IMR-90 (cell line): ENCODE measurements at regions not wholly inside any gene's neighbourhood (a gene's known extent, or its start where the extent isn't known, plus 50 kb on each side); places are given as distances from the start of the nearest gene placed in this dataset.
"Not testable (repeated sequence)": the region's sequence is repeated elsewhere in the genome, so short reads cannot be mapped to it uniquely, and the experiment has no call there.

Source experiments
- ATAC-seq: fragments of 200-7000 bp; cut with Tn5 transposase; 2 replicates; pipeline ENCODE4 v1.9.1; 2020; ENCODE audit warnings: low read depth, mild to moderate bottlenecking, moderate library complexity
- BruUV-seq: library from RNA; stranded (reverse); fragments of 400-500 nt; replicated peaks from 2 replicates; lab custom pipeline; 2021; lab: Mats Ljungman, UMichigan
- CTCF ChIA-PET: fragments of 300-600 bp; formaldehyde crosslinking; extraction: SDS; loops from one replicate; lab custom pipeline; 2021; ENCODE audit warnings: antibody characterized with exemption; lab: Yijun Ruan, JAX
- POLR2A ChIA-PET: fragments of 300-600 bp; sonication (Branson Sonifier 250); formaldehyde crosslinking; loops from one replicate; lab custom pipeline; 2022; ENCODE audit warnings: antibody characterized with exemption; ENCODE audit not compliant: unreplicated experiment; lab: Charles Lee
- DNase-seq: peaks from one replicate; pipeline ENCODE4 v3.0.0; 2013
- H2AFZ ChIP-seq: replicated peaks from 2 replicates; pipeline ENCODE3; 2013; ENCODE audit warnings: low read length, mild to moderate bottlenecking; ENCODE audit not compliant: poor library complexity
- H2AK5ac ChIP-seq: 2 replicates; pipeline ENCODE4 v1.6.1; 2013; ENCODE audit warnings: low read depth, low read length, inconsistent platforms
- H2AK9ac ChIP-seq: replicated peaks from 2 replicates; pipeline ENCODE3; 2013; ENCODE audit warnings: mild to moderate bottlenecking, low read depth, low read length, moderate library complexity; ENCODE audit not compliant: poor library complexity
- H2BK120ac ChIP-seq: 2 replicates; pipeline ENCODE4 v1.6.1; 2013; ENCODE audit warnings: low read depth, low read length, inconsistent platforms
- H2BK15ac ChIP-seq: 3 replicates; pipeline ENCODE4 v1.6.1; 2013; ENCODE audit warnings: low read depth, low read length, inconsistent platforms
- H2BK20ac ChIP-seq: 2 replicates; pipeline ENCODE4 v1.6.1; 2013; ENCODE audit warnings: low read depth, mild to moderate bottlenecking, inconsistent platforms, low read length, moderate library complexity
- H2BK5ac ChIP-seq: 2 replicates; pipeline ENCODE4 v1.6.1; 2013; ENCODE audit warnings: mild to moderate bottlenecking, low read depth, low read length, inconsistent platforms; ENCODE audit not compliant: poor library complexity, severe bottlenecking
- H3K14ac ChIP-seq: replicated peaks from 2 replicates; pipeline ENCODE4 v1.6.1; 2013; ENCODE audit warnings: low read depth, low read length, inconsistent platforms
- H3K18ac ChIP-seq: 2 replicates; pipeline ENCODE4 v1.6.1; 2013; ENCODE audit warnings: low read depth, low read length, control low read depth
- H3K23ac ChIP-seq: 2 replicates; pipeline ENCODE4 v1.6.1; 2013; ENCODE audit warnings: low read depth, low read length, inconsistent platforms
- H3K27ac ChIP-seq: 2 replicates; pipeline ENCODE4 v1.5.1; 2013; ENCODE audit warnings: mild to moderate bottlenecking, control low read depth, low read length; ENCODE audit not compliant: insufficient read depth
- H3K27me3 ChIP-seq: 2 replicates; pipeline ENCODE4 v1.6.1; 2013; ENCODE audit warnings: low read length; ENCODE audit not compliant: control insufficient read depth, insufficient read depth
- H3K36me3 ChIP-seq: 2 replicates; pipeline ENCODE4 v1.6.1; 2013; ENCODE audit warnings: low read length, mixed read lengths; ENCODE audit not compliant: control insufficient read depth, insufficient read depth
- H3K4ac ChIP-seq: 2 replicates; pipeline ENCODE4 v1.6.1; 2013; ENCODE audit warnings: low read depth, low read length, inconsistent platforms
- H3K4me1 ChIP-seq: 2 replicates; pipeline ENCODE4 v1.6.1; 2013; ENCODE audit warnings: low read length, mixed read lengths; ENCODE audit not compliant: control insufficient read depth, insufficient read depth
- H3K4me2 ChIP-seq: 2 replicates; pipeline ENCODE4 v1.6.1; 2013; ENCODE audit warnings: low read depth, mild to moderate bottlenecking, control low read depth, low read length, moderate library complexity
- H3K4me3 ChIP-seq: 2 replicates; pipeline ENCODE4 v1.5.1; 2013; ENCODE audit warnings: low read depth, mild to moderate bottlenecking, control low read depth, low read length, moderate library complexity; ENCODE audit not compliant: insufficient read depth
- H3K56ac ChIP-seq: 2 replicates; pipeline ENCODE4 v1.6.1; 2013; ENCODE audit warnings: low read length, inconsistent platforms; ENCODE audit not compliant: insufficient read depth; ENCODE audit errors: extremely low read depth
- H3K79me1 ChIP-seq, 2 experiments: 2 replicates each; pipeline ENCODE4 v1.6.1; 2013; ENCODE audit warnings: low read length in 2 of 2, inconsistent platforms in 1 of 2, low read depth in 1 of 2
- H3K9ac ChIP-seq: 2 replicates; pipeline ENCODE4 v1.6.1; 2013; ENCODE audit warnings: low read depth, low read length, control low read depth
- H3K9me1 ChIP-seq: 2 replicates; pipeline ENCODE4 v1.6.1; 2013; ENCODE audit warnings: low read length, inconsistent platforms; ENCODE audit not compliant: insufficient read depth
- H3K9me3 ChIP-seq: 2 replicates; pipeline ENCODE4 v1.6.1; 2013; ENCODE audit warnings: low read length; ENCODE audit not compliant: control insufficient read depth, insufficient read depth
- H4K20me1 ChIP-seq: 2 replicates; pipeline ENCODE4 v1.6.1; 2013; ENCODE audit warnings: low read length, inconsistent platforms; ENCODE audit not compliant: insufficient read depth
- H4K5ac ChIP-seq: 2 replicates; pipeline ENCODE4 v1.6.1; 2013; ENCODE audit warnings: mild to moderate bottlenecking, low read depth, low read length, control low read depth
- H4K8ac ChIP-seq, 2 experiments: 2 replicates each; pipeline ENCODE4 v1.6.1; 2013; ENCODE audit warnings: low read depth in 2 of 2, low read length in 2 of 2, control low read depth in 1 of 2, inconsistent platforms in 1 of 2
- H4K91ac ChIP-seq: 2 replicates; pipeline ENCODE4 v1.6.1; 2013; ENCODE audit warnings: low read depth, low read length, inconsistent platforms; ENCODE audit not compliant: insufficient read depth
- WGBS, 2 experiments: methylation state at CpG; one replicate each; pipeline versions ENCODE4 v1.1.5 to v1.1.7; 2013; ENCODE audit warnings: missing lambda C conversion rate in 2 of 2; ENCODE audit not compliant: insufficient read length in 1 of 2; ENCODE audit errors: extremely low coverage in 2 of 2; 5-methylcytosine and 5-hydroxymethylcytosine counted together
- dilution Hi-C: fragments of 300-500 bp; cut with HindIII; formaldehyde crosslinking; loops from one replicate; pipeline ENCODE4 v1.14.3; 2018; ENCODE audit warnings: low sequenced_read_pairs; ENCODE audit not compliant: unreplicated experiment
- in situ Hi-C: fragments of 300-500 bp; cut with MboI; formaldehyde crosslinking; loops from 3 replicates; pipeline ENCODE4 v1.14.3; 2019; ENCODE audit warnings: low sequenced_read_pairs, inconsistent platforms, mixed read lengths
- intact Hi-C: fragments of 100-400 bp; cut with micrococcal nuclease; formaldehyde crosslinking; loops from 2 replicates; pipeline ENCODE4 v1.10.0; 2022

DNA sequence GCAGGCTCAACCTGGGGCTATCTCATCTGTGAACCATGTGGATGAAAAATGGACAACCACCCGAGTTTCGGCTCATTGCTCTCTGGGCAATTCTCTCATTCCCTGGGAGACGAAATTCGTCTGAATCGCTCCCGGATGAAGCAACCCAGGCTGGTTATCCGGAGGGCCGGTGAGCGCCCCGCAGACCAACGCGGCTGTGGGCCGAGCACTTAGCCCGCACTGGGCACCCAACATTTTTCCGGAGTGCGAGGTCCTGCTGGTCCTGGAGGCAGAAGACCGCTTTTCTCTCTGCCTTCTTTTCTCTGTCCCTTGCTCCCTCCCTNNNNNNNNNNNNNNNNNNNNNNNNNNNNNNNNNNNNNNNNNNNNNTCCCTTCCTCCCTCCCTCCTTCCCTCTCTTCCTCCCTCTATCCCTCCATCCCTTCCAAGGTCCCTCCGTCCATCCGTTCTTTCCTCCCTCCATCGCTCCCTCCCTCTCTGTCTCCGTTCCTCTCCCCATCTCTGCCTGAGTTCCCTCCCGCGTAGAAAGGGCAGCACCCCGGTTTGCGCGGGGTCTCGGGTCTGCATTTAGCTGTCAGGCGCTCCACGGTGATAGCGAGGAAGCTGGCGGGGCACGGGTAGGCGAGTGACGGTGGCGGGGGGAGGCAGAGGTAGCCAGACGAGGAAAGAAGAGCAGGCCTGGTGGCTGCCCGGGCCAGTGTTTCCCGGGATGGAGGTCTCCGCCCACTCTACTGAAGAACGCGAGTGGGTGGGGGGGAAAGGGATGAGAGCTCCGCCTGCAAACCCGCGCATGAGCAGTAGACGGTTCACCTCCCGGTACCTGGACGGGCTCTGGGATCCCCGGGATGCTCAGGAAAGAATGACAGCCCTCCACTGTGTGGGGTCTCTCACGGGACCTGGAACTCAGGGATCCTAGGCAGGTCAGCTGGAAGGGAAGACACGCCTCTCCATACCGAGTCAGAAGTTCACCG lies 1809.7 kb upstream of the DEFB115 start:
- H3K14ac ChIP-seq, H2AK9ac ChIP-seq, H2BK20ac ChIP-seq, ATAC-seq, H3K4ac ChIP-seq, H3K23ac ChIP-seq, H2AFZ ChIP-seq, H3K9me3 ChIP-seq, H4K5ac ChIP-seq, H4K8ac ChIP-seq, H3K36me3 ChIP-seq, H2BK15ac ChIP-seq, BruUV-seq, intact Hi-C loops, dilution Hi-C loops, H3K18ac ChIP-seq, H3K9ac ChIP-seq, in situ Hi-C loops, H3K79me1 ChIP-seq, DNase-seq, H2BK120ac ChIP-seq, H3K4me3 ChIP-seq, H2AK5ac ChIP-seq, H3K27me3 ChIP-seq, H3K4me1 ChIP-seq, H4K20me1 ChIP-seq, CTCF ChIA-PET, H4K91ac ChIP-seq, H2BK5ac ChIP-seq, H3K9me1 ChIP-seq, H3K27ac ChIP-seq, H3K4me2 ChIP-seq, H3K56ac ChIP-seq, POLR2A ChIA-PET: not testable (repeated sequence)
- 66% methylated on average over 16 of the region's 52 CpGs; no CpG with 5 or more reads in 1 of the 2 experiments for WGBS, 2 experiments
